ENCODE measurements at regions not wholly inside any gene's neighbourhood (a gene's known extent, or its start where the extent isn't known, plus 50 kb on each side); places are given as distances from the start of the nearest gene placed in this dataset.
A peak's percentile ranks its signal among the peaks of the same experiment; 100 is the strongest.

GRCh38 chr5:84685121-84685894 lies 300.6 kb upstream of the EDIL3 start:
- H3K4me1 Mint-ChIP-seq: no peaks in the 10 kb centered on the region
- H3K9me3 Mint-ChIP-seq: peaks cover 3% of the 10 kb centered on the region
- no peak overlapping the region for H3K27ac Mint-ChIP-seq
- no peak overlapping the region for H3K4me3 Mint-ChIP-seq
- no peaks in the 10 kb centered on the region for H3K36me3 Mint-ChIP-seq
- ATAC-seq (no peak), DNase-seq (ENCODE audit: low spot score in 2 of 2) (no peak)

- Mint-ChIP-seq H3K4me3 (no peak overlapping the region), H3K27ac (no peak overlapping the region), H3K36me3 (no peaks in the 10 kb centered on the region), H3K9me3 (peaks cover 3% of the 10 kb centered on the region), H3K4me1 (no peaks in the 10 kb centered on the region)
- no peak for DNase-seq (ENCODE audit: low spot score in 2 of 2)
- ATAC-seq: no peak
Observed at GRCh38 chr5:84683594-84683993, 298.9 kb upstream of the EDIL3 start.

- ATAC-seq: no peak
Observed at GRCh38 chr5:84682531-84682930, 297.9 kb upstream of the EDIL3 start.

GRCh38 chr5:84680908-84681307 lies 296.2 kb upstream of the EDIL3 start:
- ATAC-seq (no peak), DNase-seq (ENCODE audit: low spot score in 2 of 2) (no peak)
- H3K27ac Mint-ChIP-seq: no peak overlapping the region
- H3K9me3 Mint-ChIP-seq: no peaks in the 10 kb centered on the region
- H3K4me1 Mint-ChIP-seq: no peaks in the 10 kb centered on the region
- no peak overlapping the region for H3K4me3 Mint-ChIP-seq
- no peaks in the 10 kb centered on the region for H3K36me3 Mint-ChIP-seq

More at GRCh38 chr5:84682531-84682930, 297.9 kb upstream of the EDIL3 start:
- peaks cover 3% of the 10 kb centered on the region for H3K9me3 Mint-ChIP-seq
- no peak for DNase-seq (ENCODE audit: low spot score in 2 of 2)
- H3K27ac Mint-ChIP-seq: no peak overlapping the region
- H3K4me3 Mint-ChIP-seq: no peak overlapping the region
- no peaks in the 10 kb centered on the region for H3K36me3 Mint-ChIP-seq
- H3K4me1 Mint-ChIP-seq: no peaks in the 10 kb centered on the region

- no peak overlapping the region for H3K4me3 Mint-ChIP-seq
- H3K4me1 Mint-ChIP-seq: no peaks in the 10 kb centered on the region
- DNase-seq (ENCODE audit: low spot score in 2 of 2) (no peak), ATAC-seq (no peak)
- H3K9me3 Mint-ChIP-seq: peaks cover 14% of the 10 kb centered on the region
- no peak overlapping the region for H3K27ac Mint-ChIP-seq
- H3K36me3 Mint-ChIP-seq: no peaks in the 10 kb centered on the region
Observed at GRCh38 chr5:84673785-84674184, 289.1 kb upstream of the EDIL3 start.

- H3K9me3 Mint-ChIP-seq: peaks cover 24% of the 10 kb centered on the region
- H3K36me3 Mint-ChIP-seq: no peaks in the 10 kb centered on the region
- H3K4me3 Mint-ChIP-seq: no peak overlapping the region
- no peak overlapping the region for H3K27ac Mint-ChIP-seq
- no peaks in the 10 kb centered on the region for H3K4me1 Mint-ChIP-seq
- ATAC-seq (no peak), DNase-seq (ENCODE audit: low spot score in 2 of 2) (no peak)
Observed at GRCh38 chr5:84667576-84667975, 282.9 kb upstream of the EDIL3 start.

- no peak overlapping the region for H3K4me3 Mint-ChIP-seq
- no peaks in the 10 kb centered on the region for H3K36me3 Mint-ChIP-seq
- no peaks in the 10 kb centered on the region for H3K4me1 Mint-ChIP-seq
- no peak overlapping the region for H3K27ac Mint-ChIP-seq
- ATAC-seq (no peak), DNase-seq (ENCODE audit: low spot score in 2 of 2) (no peak)
- H3K9me3 Mint-ChIP-seq: no peaks in the 10 kb centered on the region
Observed at GRCh38 chr5:84650429-84650828, 265.7 kb upstream of the EDIL3 start.

GRCh38 chr5:84647581-84647980 lies 262.9 kb upstream of the EDIL3 start:
- H3K4me1 Mint-ChIP-seq: no peaks in the 10 kb centered on the region
- DNase-seq (ENCODE audit: low spot score in 2 of 2): no peak
- no peak overlapping the region for H3K4me3 Mint-ChIP-seq
- H3K27ac Mint-ChIP-seq: no peak overlapping the region
- no peak for ATAC-seq
- no peaks in the 10 kb centered on the region for H3K36me3 Mint-ChIP-seq
- peaks cover 3% of the 10 kb centered on the region for H3K9me3 Mint-ChIP-seq

GRCh38 chr5:84642795-84643194 lies 258.1 kb upstream of the EDIL3 start:
- Mint-ChIP-seq H3K4me3 (no peak overlapping the region), H3K36me3 (no peaks in the 10 kb centered on the region), H3K4me1 (no peaks in the 10 kb centered on the region), H3K9me3 (peaks cover 5% of the 10 kb centered on the region), H3K27ac (no peak overlapping the region)
- ATAC-seq (no peak), DNase-seq (ENCODE audit: low spot score in 2 of 2) (no peak)

- DNase-seq (ENCODE audit: low spot score in 2 of 2) (no peak), ATAC-seq (no peak)
- Mint-ChIP-seq H3K4me3 (no peak overlapping the region), H3K4me1 (no peaks in the 10 kb centered on the region), H3K36me3 (no peaks in the 10 kb centered on the region), H3K9me3 (peaks cover 5% of the 10 kb centered on the region), H3K27ac (no peak overlapping the region)
Observed at GRCh38 chr5:84642324-84642723, 257.6 kb upstream of the EDIL3 start.

- ATAC-seq (no peak), DNase-seq (ENCODE audit: low spot score in 2 of 2) (no peak)
- Mint-ChIP-seq H3K4me3 (no peak overlapping the region), H3K27ac (no peak overlapping the region), H3K4me1 (no peaks in the 10 kb centered on the region), H3K36me3 (no peaks in the 10 kb centered on the region), H3K9me3 (peaks cover 2% of the 10 kb centered on the region)
Observed at GRCh38 chr5:84637662-84638375, 253.1 kb upstream of the EDIL3 start.

GRCh38 chr5:84635235-84636055 lies 250.8 kb upstream of the EDIL3 start:
- Mint-ChIP-seq H3K36me3 (no peaks in the 10 kb centered on the region), H3K4me3 (no peak overlapping the region), H3K9me3 (peaks cover 2% of the 10 kb centered on the region), H3K27ac (no peak overlapping the region), H3K4me1 (no peaks in the 10 kb centered on the region)
- DNase-seq (ENCODE audit: low spot score in 2 of 2) (no peak), ATAC-seq (peak; percentile 44)

GRCh38 chr5:84634256-84634655 lies 249.6 kb upstream of the EDIL3 start:
- Mint-ChIP-seq H3K9me3 (peaks cover 2% of the 10 kb centered on the region), H3K4me3 (no peak overlapping the region), H3K4me1 (no peaks in the 10 kb centered on the region), H3K36me3 (no peaks in the 10 kb centered on the region), H3K27ac (no peak overlapping the region)
- ATAC-seq (peak; percentile 34), DNase-seq (ENCODE audit: low spot score in 2 of 2) (no peak)

- Mint-ChIP-seq H3K27ac (no peak overlapping the region), H3K4me3 (no peak overlapping the region), H3K36me3 (no peaks in the 10 kb centered on the region), H3K9me3 (peaks cover 2% of the 10 kb centered on the region), H3K4me1 (no peaks in the 10 kb centered on the region)
- DNase-seq (ENCODE audit: low spot score in 2 of 2) (no peak), ATAC-seq (no peak)
Observed at GRCh38 chr5:84632418-84632817, 247.7 kb upstream of the EDIL3 start.

- no peak overlapping the region for H3K27ac Mint-ChIP-seq
- H3K4me3 Mint-ChIP-seq: no peak overlapping the region
- no peak for ATAC-seq
- no peaks in the 10 kb centered on the region for H3K36me3 Mint-ChIP-seq
- no peaks in the 10 kb centered on the region for H3K4me1 Mint-ChIP-seq
- peaks cover 11% of the 10 kb centered on the region for H3K9me3 Mint-ChIP-seq
- DNase-seq (ENCODE audit: low spot score in 2 of 2): no peak
Observed at GRCh38 chr5:84628918-84629317, 244.2 kb upstream of the EDIL3 start.
